ENCODE measurements at regions not wholly inside any gene's neighbourhood (a gene's known extent, or its start where the extent isn't known, plus 50 kb on each side); places are given as distances from the start of the nearest gene placed in this dataset.
A peak's percentile ranks its signal among the peaks of the same experiment; 100 is the strongest.
"Not testable (repeated sequence)": the region's sequence is repeated elsewhere in the genome, so short reads cannot be mapped to it uniquely, and the experiment has no call there.

DNA sequence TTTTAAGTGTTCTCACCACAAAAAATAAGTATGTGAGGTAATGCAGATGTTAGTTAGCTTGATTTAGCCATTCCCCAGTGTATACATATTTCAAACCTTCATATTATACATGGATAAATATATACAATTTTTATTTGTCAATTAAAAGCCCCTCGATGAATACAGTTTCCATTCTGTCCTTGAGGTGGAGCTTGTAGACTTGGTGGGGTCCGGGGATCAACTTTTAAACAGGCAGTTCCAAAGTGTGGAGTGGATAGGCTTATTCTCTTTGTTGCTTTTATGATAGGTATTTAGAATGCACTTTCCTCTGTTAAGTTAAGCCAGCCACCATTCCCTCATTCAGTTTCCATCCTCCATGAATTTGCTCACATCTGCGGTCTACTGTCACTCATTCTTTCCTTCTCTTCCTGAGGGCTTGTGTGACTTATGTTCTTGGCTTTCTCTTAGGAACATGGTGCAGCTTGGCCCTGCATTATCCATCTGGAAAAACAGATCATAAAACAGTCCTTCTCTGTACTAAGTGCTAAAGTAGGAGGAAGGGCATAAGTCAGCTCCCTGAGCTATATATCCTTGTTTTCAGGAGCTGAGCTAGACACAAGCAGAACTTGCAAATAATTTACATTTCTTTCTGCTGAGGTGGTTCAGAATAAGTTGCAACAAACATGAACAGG, 149.1 kb downstream of the NFKBIZ start:
- no peak for ATAC-seq
- Histone ChIP-seq H3K4me1 (ENCODE audit: control insufficient read depth, insufficient read depth, low read length) (no peaks in the 10 kb centered on the region), H3K9me3 (ENCODE audit: control insufficient read depth, low read length) (no peaks in the 10 kb centered on the region), H3K4me3 (ENCODE audit: low read length) (no peak overlapping the region), H3K27me3 (ENCODE audit: control insufficient read depth, insufficient read depth) (no peaks in the 10 kb centered on the region), H3K27ac (ENCODE audit: low read length) (no peak overlapping the region)
- no peak for DNase-seq
- intact Hi-C loops (cut with DNase I), result no loop called here
- 88% methylated on average over 3 of the region's 3 CpGs for WGBS

DNA sequence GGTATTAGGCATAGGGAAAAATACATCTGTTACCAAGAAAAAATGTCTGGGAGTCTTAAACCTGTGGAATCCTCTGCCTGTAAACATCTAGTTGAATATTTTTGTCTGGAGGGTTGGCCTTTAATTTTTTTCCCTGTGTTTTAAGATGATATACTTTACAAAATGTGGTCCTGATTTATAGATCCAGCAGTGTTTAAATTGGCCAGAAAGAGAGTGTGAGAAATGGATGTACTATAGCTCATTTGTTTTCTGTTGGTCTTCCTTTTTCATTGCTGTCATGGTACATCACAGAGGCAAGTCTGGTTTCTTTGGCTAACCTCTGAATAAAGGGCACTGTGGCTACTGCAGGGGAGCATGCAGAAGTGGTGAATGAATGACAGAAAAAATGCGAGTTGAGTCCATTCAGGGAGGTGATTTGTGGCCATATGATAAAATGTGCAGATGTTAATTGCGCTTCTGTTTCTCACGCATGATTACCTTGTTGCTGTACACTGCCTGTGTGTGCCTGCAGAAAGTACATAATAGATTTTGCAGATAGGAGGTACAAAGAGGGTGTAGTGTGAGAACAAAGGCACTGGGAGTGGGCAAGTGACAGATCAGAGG, 150.0 kb downstream of the NFKBIZ start:
- Histone ChIP-seq H3K4me3 (ENCODE audit: low read length) (no peak overlapping the region), H3K9me3 (ENCODE audit: control insufficient read depth, low read length) (no peaks in the 10 kb centered on the region), H3K27ac (ENCODE audit: low read length) (no peak overlapping the region), H3K4me1 (ENCODE audit: control insufficient read depth, insufficient read depth, low read length) (no peaks in the 10 kb centered on the region), H3K27me3 (ENCODE audit: control insufficient read depth, insufficient read depth) (no peaks in the 10 kb centered on the region)
- ATAC-seq, result no peak
- 88% methylated on average over 3 of the region's 3 CpGs for WGBS
- intact Hi-C loops (cut with DNase I), result no loop called here
- DNase-seq, result no peak

DNA sequence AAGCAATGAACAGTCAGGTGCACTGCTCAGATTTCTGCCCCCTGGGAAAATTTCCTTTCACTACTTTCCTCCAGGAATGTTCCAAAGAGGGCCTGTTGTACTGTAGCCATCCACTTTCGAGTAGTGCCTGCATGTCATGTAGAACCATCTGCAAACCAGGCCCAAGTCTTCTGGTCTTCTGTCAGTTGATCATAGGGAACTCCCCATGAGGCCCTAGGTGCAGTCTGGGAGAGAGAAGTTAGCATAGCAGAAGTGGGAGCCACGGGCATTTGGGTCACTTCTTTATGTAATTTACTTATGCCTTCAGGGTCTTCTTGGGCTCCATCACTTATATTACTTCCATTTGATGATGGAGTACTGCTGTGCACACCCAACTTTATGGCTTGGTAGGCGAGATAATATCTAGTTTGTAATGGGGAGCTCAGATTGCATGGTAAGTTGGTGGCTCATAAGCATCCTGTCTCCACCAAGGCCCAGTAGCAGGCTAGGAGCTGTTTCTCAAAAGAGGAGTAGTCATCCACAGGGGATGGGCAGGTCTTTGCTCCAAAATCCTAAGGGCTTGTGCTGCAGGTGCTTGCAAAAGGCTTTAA, 151.4 kb downstream of the NFKBIZ start:
- H3K27me3 ChIP-seq (ENCODE audit: control insufficient read depth, insufficient read depth), result no peaks in the 10 kb centered on the region
- H3K4me1 ChIP-seq (ENCODE audit: control insufficient read depth, insufficient read depth, low read length), result no peaks in the 10 kb centered on the region
- no peak overlapping the region for H3K4me3 ChIP-seq (ENCODE audit: low read length)
- ATAC-seq, result no peak
- no peak overlapping the region for H3K27ac ChIP-seq (ENCODE audit: low read length)
- WGBS, result 91% methylated on average over 3 of the region's 3 CpGs
- intact Hi-C loops (cut with DNase I), result no loop called here
- H3K9me3 ChIP-seq (ENCODE audit: control insufficient read depth, low read length), result no peaks in the 10 kb centered on the region
- no peak for DNase-seq

DNA sequence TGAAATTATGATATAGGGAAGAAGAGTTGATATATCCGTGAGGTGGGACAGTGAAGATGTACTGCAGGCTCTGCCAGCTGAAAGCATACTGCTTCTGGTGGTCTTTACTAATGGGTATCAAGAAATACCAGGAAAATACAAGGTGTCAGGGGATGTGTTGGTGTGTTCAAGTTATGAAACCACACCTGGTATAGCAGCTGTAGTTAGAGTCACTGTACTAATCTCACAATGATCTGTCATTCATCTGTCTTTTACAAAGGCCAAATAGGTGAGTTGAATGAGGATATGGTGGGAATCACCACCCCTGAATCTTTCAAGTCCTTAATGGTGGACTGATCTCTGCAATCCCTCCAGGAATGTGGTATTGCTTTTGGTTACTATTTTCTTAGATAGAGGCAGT, 152.7 kb downstream of the NFKBIZ start:
- Histone ChIP-seq H3K27me3 (ENCODE audit: control insufficient read depth, insufficient read depth) (no peaks in the 10 kb centered on the region), H3K27ac (ENCODE audit: low read length) (no peak overlapping the region), H3K4me3 (ENCODE audit: low read length) (no peak overlapping the region), H3K4me1 (ENCODE audit: control insufficient read depth, insufficient read depth, low read length) (no peaks in the 10 kb centered on the region), H3K9me3 (ENCODE audit: control insufficient read depth, low read length) (no peaks in the 10 kb centered on the region)
- ATAC-seq (no peak), DNase-seq (no peak)
- intact Hi-C loops (cut with DNase I), result no loop called here
- 95% methylated on average over 1 of the region's 1 CpG for WGBS

DNA sequence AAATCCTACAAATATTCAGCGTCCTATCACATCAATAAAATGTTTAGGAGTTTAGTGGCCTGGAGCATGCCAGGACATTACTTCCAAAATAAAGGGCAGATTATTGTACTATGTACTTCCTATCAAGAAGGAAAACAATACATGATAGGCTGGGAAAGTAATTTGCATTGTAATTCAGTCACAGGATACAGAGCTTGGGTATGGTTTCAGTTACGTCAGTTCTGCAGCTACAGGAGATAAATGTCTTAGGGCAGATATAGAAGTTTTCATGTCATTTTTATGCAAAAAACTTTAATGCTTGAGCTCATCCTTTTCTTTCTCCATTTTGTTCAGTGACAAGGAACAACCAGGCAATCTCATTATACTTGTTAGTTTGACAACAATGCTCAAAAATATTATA, 155.2 kb downstream of the NFKBIZ start:
- H3K4me3 ChIP-seq (ENCODE audit: low read length), result no peak overlapping the region
- no peak for ATAC-seq
- intact Hi-C loops (cut with DNase I), result no loop called here

DNA sequence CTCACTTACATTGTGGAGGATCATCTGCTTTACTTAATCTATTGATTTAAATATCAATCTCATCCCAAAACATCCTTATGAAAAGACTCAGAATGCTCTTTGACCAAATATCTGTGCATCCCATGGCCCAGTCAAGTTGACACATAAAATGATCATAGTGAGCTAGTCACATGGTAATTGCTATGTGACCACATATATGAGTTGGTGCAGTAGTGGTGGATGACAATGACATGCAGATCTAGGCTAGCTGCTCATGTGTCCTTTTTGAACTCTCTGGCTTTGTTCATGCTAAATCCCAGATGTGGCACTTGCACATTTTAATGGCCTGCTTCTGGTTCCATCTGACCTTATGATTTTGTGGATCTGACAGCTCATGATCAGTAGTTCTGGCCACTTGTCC, 156.2 kb downstream of the NFKBIZ start:
- intact Hi-C loops (cut with DNase I), result no loop called here
- DNase-seq (no peak), ATAC-seq (no peak)
- Histone ChIP-seq H3K4me3 (ENCODE audit: low read length) (no peak overlapping the region), H3K27me3 (ENCODE audit: control insufficient read depth, insufficient read depth) (no peaks in the 10 kb centered on the region), H3K27ac (ENCODE audit: low read length) (no peak overlapping the region), H3K4me1 (ENCODE audit: control insufficient read depth, insufficient read depth, low read length) (no peaks in the 10 kb centered on the region), H3K9me3 (ENCODE audit: control insufficient read depth, low read length) (no peaks in the 10 kb centered on the region)

More for the DNA sequence above, 155.2 kb downstream of the NFKBIZ start:
- DNase-seq, result no peak
- Histone ChIP-seq H3K9me3 (ENCODE audit: control insufficient read depth, low read length) (no peaks in the 10 kb centered on the region), H3K27ac (ENCODE audit: low read length) (no peak overlapping the region), H3K4me1 (ENCODE audit: control insufficient read depth, insufficient read depth, low read length) (no peaks in the 10 kb centered on the region), H3K27me3 (ENCODE audit: control insufficient read depth, insufficient read depth) (no peaks in the 10 kb centered on the region)
- WGBS, result 81% methylated on average over 2 of the region's 2 CpGs

DNA sequence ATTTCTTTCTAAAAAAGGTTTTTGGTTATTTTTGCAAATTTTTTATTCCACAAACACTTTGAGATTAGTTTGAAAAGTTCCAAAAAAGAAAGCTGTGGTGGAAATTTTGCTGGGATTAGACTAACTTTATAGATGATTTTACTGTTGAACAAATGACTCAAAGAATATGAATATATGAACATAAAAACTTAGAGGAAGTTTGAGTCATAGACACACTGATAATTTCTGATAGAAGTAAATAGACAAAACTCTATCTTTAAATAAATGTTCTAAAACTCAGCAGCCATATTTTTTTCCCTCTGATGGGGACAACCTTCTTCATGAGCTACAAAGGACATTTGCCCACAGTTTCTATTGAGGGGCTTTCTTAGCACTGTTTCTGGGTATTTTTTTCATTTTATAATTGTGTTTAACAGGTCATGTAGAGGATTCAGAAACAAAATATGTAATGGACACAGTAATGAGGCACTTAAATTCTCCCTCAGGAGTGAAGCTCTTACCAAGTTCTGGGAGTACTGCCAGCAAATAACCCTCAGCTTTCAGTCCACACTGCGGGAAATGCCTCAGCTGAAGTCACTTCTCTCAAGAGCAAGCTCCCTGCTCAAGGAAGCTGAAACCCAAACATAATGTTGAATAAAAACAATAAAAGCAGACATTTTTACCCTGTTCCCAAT, 157.6 kb downstream of the NFKBIZ start:
- DNase-seq (peak in 1 of 3 donors; percentile 43), ATAC-seq (peak; percentile 53 to 91)
- Histone ChIP-seq H3K27ac (ENCODE audit: low read length) (no peak overlapping the region), H3K27me3 (ENCODE audit: control insufficient read depth, insufficient read depth) (no peaks in the 10 kb centered on the region), H3K4me3 (ENCODE audit: low read length) (no peak overlapping the region), H3K4me1 (ENCODE audit: control insufficient read depth, insufficient read depth, low read length) (no peaks in the 10 kb centered on the region), H3K9me3 (ENCODE audit: control insufficient read depth, low read length) (no peaks in the 10 kb centered on the region)
- 20% methylated on average over 1 of the region's 1 CpG for WGBS
- intact Hi-C loops (cut with DNase I), result no loop called here

DNA sequence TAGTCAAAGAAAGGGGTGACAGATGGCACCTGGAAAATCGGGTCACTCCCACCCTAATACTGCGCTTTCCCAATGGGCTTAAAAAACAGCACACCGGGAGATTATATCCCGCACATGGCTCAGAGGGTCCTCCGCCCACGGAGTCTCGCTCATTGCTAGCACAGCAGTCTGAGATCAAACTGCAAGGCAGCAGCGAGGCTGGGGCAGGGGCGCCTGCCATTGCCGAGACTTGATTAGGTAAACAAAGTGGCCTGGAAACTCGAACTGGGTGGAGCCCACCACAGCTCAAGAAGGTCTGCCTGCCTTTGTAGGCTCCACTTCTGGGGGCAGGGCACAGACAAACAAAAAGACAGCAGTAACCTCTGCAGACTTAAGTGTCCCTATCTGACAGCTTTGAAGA, 159.1 kb downstream of the NFKBIZ start:
- DNase-seq, result peak in 1 of 3 donors; percentile 30
- H3K4me3 ChIP-seq (ENCODE audit: low read length); H3K4me1 ChIP-seq (ENCODE audit: control insufficient read depth, insufficient read depth, low read length); H3K27me3 ChIP-seq (ENCODE audit: control insufficient read depth, insufficient read depth); H3K9me3 ChIP-seq (ENCODE audit: control insufficient read depth, low read length); ATAC-seq; intact Hi-C loops (cut with DNase I); H3K27ac ChIP-seq (ENCODE audit: low read length): not testable (repeated sequence)
- WGBS, result 84% methylated on average over 11 of the region's 11 CpGs

DNA sequence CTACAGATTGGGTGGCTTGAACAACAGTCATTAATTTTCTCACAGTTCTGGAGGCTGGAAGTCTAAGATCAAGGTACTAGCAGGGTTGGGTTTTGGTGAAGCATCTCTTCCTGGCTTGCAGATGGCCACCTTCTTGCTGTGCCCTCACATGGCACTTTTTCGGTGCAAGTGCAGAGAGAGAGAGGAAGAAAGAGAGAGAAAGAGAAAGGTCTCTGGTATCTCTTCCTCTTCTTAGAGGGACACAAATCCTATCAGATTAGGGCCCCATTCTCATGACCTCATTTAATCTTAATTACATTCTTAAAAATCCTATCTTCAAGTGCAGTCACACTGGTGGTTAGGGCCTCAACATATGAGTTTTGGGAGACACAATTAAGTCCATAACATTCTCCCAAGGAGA, 167.1 kb downstream of the NFKBIZ start:
- Histone ChIP-seq H3K4me1 (ENCODE audit: control insufficient read depth, insufficient read depth, low read length) (no peaks in the 10 kb centered on the region), H3K9me3 (ENCODE audit: control insufficient read depth, low read length) (no peaks in the 10 kb centered on the region), H3K27ac (ENCODE audit: low read length) (no peak overlapping the region), H3K4me3 (ENCODE audit: low read length) (no peak overlapping the region), H3K27me3 (ENCODE audit: control insufficient read depth, insufficient read depth) (no peaks in the 10 kb centered on the region)
- ATAC-seq (no peak), DNase-seq (no peak)
- WGBS, result 85% methylated on average over 1 of the region's 1 CpG
- intact Hi-C loops (cut with DNase I), result no loop called here

DNA sequence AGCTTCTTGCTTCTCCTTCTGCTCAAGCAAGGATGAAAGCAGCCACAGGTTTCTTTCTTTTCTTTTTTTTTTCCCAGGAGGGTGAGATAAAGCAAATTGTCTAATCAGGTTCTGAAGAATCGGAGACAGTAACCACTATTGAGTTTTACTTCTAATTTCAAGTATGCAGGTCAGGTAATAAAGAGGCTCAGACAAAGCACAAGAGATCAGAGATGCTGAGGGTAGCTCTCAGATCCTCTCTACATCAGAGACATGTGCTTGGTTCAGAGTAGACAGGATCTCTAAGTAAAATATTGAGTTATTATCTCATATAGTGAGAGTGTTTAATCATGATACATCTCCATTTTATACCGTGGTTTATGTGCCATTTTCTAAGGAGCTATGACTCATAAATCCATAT, 168.5 kb downstream of the NFKBIZ start:
- intact Hi-C loops (cut with DNase I), result no loop called here
- no peaks in the 10 kb centered on the region for H3K4me1 ChIP-seq (ENCODE audit: control insufficient read depth, insufficient read depth, low read length)
- H3K4me3 ChIP-seq (ENCODE audit: low read length), result no peak overlapping the region
- no peak overlapping the region for H3K27ac ChIP-seq (ENCODE audit: low read length)
- 82% methylated on average over 2 of the region's 2 CpGs for WGBS
- H3K9me3 ChIP-seq (ENCODE audit: control insufficient read depth, low read length), result peaks cover 2% of the 10 kb centered on the region
- DNase-seq, result no peak
- H3K27me3 ChIP-seq (ENCODE audit: control insufficient read depth, insufficient read depth), result no peaks in the 10 kb centered on the region
- ATAC-seq, result no peak

DNA sequence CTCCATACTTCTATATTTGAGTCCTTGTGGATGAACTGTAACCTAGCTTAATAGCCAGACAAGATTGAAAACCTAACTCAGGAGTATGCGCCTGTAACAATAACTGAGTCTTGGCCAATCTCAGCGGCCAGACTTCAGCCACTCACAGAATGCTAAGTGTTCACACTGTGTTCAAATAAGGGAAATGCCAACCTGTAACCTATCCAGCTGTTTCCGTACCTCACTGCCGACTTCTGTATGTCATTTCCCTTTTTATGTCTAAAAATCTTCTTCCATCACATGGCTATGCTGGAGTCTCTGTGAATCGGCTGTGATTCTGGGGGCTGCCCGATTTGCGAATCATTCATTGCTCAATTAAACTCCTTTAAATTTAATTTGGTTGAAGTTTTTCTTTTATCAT, 169.2 kb downstream of the NFKBIZ start:
- intact Hi-C loops (cut with DNase I), result no loop called here
- no peak overlapping the region for H3K4me3 ChIP-seq (ENCODE audit: low read length)

More for the DNA sequence above, 169.2 kb downstream of the NFKBIZ start:
- Histone ChIP-seq H3K4me1 (ENCODE audit: control insufficient read depth, insufficient read depth, low read length) (no peaks in the 10 kb centered on the region), H3K27me3 (ENCODE audit: control insufficient read depth, insufficient read depth) (no peaks in the 10 kb centered on the region), H3K27ac (ENCODE audit: low read length) (no peak overlapping the region), H3K9me3 (ENCODE audit: control insufficient read depth, low read length) (peaks cover 2% of the 10 kb centered on the region)
- 85% methylated on average over 7 of the region's 7 CpGs for WGBS
- ATAC-seq (no peak), DNase-seq (no peak)

All from right cardiac atrium (tissue), 5 donors.